GM18507 (cell line): ENCODE measurements at regions not wholly inside any gene's neighbourhood (a gene's known extent, or its start where the extent isn't known, plus 50 kb on each side); places are given as distances from the start of the nearest gene placed in this dataset.

Source experiments
- DNase-seq: peaks from one replicate; pipeline ENCODE4 v3.0.0; 2011; ENCODE audit warnings: low read depth; ENCODE audit not compliant: insufficient read length; ENCODE audit errors: extremely low spot score
- FAIRE-seq: peaks from 2 replicates; lab custom pipeline; 2011; peaks lifted over from hg19 to GRCh38; lab: Jason Lieb, UNC

DNA sequence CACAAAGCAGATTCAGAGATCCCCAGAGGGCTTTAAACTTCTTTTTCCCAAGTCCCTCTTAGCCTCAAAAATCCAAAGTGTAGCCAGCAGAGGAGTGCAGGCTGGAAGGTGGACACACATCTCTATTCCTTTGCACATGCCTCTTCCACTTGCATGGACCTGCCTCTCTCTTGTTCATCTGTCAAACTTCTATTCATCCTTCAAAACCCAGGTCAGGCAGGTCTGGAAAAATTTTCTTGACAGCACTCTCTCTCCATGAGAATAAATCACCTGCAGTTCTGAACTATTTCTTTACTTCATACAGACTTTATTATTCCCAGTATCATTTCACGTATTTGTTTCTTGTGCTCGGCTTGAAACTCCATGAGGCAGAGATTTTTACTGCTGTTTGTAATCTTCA is 127.5 kb downstream of the SS18 start:
- DNase-seq, result no peak
- FAIRE-seq, result no peak

DNA sequence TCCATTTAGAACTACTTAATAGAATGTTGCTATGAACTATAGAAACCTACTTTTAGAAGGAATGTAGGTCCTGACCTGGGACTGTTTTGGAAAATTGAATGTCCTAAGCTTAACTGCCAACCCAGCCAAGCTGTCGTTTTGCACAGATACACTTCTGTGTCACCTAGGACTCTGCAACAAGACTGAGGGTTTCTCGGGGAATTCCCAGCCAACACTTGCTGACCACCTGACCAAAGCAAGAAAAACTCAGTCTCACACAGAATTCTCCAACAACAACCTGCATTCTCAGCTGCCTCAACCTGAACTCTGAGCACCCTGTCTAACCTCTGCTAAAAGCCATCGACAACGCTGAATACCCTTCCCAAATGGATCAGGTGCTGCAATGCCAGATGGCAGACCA is 128.2 kb downstream of the SS18 start:
- DNase-seq, result no peak
- FAIRE-seq, result peak; percentile 38

DNA sequence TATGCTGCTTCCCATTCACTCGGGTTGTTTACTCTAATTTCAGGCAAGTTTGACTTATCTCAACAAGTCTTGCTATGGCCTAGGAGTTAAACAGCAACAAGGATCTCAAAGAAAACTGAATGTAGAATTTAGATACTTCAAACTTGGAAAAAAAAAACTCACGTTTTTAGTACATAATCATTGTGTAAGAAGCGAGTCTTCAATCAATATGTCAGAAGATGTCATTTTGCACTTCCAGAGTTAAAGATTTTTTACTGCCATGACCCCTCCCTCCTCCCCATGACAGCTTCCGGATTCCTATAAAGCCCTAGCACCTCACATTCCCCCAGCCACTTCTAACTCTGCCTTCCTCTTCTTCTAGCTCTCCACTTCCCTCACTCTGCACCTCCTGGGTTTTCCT is 133.4 kb downstream of the SS18 start:
- FAIRE-seq, result no peak
- DNase-seq, result no peak

DNA sequence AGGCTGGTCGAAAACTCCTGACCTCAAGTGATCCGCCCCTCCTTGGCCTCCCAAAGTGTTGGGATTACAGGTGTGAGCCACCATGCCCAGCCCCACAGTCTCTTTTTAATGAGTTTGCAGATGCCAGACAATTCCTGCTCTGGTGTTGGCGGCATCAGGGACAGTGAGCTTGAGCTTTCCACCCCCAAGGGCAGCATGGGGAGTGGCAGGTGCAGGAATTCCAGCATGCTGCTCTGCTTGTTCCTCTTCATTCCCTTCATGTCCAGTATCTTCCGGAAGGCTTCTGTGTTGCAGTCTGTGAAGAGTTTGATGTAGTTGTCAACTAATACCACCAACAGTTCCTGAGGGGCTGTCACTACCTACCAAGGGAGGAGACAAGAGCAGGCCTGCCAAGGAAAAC is 137.3 kb downstream of the SS18 start:
- FAIRE-seq (no peak), DNase-seq (no peak)

DNA sequence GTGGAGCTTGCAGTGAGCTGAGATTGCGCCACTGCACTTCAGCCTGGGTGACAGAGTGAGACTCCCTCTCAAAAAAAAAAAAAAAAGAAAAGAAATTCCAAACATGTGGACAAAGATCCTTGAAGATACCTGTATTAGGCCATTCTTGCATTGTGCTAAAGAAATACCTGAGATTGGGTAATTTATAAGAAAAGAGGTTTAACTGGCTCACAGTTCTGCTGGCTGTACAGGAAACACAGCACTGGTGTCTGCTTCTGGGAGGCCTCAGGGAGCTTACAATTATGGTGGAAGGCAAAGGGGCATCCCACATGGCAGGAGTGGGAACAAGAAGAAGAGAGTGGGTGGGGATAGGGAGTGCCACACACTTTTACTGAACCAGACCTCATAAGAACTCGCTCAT is 140.1 kb downstream of the SS18 start:
- DNase-seq (no peak), FAIRE-seq (no peak)

DNA sequence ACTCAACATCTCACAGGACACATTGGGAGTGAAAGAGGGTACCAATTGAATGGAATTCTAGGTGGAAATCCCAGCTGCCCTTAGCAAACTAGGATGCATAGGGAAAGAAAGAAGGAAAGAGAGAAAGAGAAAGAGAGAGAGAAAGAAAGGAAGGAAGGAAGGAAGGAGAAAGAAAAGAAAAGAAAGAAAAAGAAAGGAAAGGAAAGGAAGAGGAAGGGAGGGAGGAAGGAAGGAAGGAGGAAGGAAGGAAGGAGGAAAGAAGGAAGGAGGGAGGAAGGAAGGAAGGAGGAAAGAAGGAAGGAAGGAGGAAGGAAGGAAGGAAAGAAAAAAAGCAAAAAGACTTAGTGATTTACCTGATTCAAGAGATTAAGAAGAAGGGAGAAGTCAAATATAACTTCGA is 143.9 kb downstream of the SS18 start:
- FAIRE-seq (no peak), DNase-seq (no peak)

DNA sequence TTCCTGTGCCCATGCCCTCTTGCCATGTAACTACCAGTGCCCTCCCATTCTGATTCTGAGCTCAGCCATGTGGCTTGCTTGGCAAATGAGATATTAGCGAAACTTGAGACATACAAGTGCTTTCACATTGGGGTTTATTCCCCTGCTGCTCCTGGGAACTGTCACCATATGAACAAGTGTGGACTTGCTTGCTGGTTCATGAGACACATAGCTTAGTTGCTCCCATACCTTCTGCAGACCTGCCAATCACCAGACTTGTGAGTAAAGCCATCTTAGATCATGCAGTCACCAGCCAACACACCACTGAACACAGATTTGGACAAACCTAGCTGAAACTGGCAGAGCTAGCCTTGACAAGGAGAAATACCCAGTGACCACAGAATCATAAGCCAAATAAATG is 155.1 kb downstream of the SS18 start:
- FAIRE-seq, result no peak
- no peak for DNase-seq

DNA sequence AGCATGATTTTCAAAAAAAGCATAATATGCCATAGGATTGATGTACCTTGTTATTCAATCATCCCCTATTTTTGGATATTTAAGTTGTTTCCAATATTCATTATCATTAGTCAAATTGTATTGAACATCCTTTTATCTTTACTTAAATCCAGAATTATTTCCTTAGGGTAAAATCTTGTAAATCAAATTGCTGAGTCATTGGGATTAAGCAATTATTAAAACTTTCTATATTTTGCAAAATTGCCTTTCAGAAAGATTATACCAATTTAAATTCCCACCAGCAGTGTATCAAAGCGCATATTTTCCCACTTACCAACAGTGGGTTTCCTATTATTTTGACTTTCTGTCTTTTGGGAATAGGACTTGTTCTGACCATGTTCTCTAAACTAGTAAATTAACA is 159.3 kb downstream of the SS18 start:
- FAIRE-seq, result no peak
- no peak for DNase-seq

DNA sequence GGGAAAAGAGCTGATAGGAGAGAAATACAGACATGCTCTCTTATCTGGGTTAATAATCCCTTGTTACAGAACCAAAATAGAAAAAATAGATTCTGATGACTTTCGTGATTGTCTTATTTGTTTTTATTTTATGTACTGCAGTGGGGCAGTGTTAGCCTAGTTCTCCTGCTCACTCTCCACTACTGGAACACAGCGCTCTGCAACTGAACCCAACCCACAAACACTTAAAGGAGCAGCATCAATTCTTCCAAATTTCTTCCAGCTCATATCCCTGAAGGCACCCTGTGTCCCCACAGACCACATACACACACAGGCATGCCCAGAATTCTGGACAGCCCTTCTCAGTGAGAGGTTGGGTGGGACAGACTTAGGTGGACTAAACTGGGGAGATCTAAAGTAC is 160.6 kb downstream of the SS18 start:
- FAIRE-seq, result no peak

DNA sequence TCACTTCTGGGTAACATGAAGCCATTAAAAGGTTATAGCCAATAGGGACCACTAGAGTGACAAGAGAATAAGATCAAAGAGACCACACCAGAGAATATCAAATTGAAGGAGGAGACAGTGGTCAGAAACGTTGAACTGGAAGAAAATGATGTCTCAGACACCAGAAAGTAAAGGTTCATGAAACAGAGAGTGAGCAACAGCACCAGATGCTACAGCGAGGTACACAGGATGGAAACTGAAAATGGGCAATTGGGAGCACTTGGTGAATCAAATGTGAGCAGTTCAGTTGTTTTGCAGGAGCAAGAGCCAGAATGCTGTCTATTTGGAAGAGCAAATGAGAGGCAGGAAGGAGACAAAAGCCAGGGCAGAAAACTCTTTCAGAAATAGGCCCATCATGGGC is 162.6 kb downstream of the SS18 start:
- no peak for FAIRE-seq
- no peak for DNase-seq

More for the DNA sequence above, 160.6 kb downstream of the SS18 start:
- no peak for DNase-seq

DNA sequence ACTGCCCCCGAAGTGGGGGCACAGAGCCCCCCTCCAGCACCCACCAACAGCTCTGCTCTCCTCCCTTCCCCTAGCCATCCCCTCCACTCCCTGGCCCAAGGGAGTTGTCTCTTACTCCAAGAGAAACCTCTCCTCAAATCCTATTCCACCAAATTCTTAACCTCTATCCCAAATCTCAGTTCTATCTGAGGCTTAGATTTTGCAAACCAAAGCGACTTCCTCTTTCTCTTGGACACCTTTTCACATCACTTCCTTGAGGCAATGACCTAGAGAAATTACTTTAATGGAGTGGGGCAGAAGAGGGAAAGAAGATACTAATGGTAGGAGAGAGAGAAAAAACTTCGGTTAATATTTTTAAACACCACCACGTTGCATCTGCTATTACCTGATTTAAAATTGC is 167.2 kb downstream of the SS18 start:
- FAIRE-seq, result no peak
- no peak for DNase-seq

DNA sequence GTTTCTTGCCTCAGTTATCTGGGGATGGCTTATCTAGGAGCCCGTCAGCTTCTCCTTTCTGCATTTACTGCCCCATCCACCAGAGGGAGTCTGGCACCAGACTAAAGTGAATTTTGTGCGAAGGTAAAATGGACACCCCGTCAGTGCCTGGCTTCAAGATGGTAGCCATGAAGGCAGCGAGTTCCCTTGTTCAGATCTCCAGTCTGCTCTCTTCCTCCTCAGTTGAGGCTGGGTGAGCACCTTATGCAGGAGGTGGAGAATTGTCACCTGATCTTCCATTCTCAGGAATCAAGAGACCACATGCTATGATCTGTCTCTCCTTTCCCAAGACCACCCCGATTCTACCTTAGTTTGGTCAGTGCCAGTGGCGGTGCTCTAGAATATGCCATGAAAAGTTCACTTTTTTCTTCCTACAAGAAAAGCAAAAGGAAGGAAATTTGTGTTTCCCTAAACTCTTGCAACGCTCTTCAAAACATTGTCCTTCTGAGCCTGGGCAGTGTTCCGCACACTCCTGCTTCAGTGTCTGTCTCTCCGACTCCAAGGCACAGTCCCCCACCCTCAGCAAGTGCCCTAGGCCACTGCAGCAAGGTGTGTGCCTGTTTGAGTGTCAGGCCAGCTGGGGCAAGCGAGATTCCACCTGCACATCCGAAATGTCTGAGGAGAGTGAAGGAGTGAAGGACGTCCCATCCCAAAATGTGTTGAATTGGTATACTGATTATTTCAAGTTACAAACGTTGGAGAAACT is 168.6 kb downstream of the SS18 start:
- FAIRE-seq (peak; percentile 84), DNase-seq (peak; percentile 39)

DNA sequence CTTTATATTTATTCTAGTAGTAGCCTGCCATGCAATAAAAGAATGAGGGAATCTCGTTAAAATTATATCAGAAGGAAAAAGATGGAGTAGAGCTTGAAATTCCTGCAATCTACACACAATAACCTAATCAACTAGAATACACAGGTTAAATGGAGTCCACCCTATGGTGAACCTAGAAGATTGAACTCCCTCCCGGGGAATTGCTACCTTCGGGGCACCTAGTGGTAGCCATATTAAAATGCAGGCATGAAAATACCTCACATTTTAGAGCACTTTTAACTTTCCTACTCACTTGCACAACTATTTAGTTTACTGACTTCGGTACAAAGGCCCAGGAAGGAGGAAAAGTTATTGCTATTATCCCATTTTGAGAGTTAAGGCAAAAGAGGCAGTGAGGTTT is 174.5 kb downstream of the SS18 start:
- FAIRE-seq (no peak), DNase-seq (no peak)

DNA sequence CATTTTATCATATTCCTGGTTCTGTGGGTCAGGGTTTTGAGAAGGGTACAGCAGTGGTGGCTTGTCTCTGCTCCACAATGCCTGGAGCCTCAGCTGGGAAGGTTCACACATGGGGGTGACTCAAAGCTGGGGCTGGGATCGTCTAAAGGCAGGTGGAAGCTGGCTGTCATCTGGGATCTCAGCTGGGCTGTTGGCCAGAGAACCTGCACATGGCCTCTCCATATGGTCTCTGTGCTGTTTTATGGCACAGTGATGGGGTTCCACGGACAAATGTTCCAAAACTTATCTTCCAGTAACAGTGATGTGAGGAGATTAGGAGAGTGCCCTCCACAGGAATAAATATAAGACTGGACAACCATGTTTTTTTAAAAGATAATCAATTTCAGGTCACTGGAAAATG is 191.4 kb downstream of the SS18 start:
- FAIRE-seq (no peak), DNase-seq (no peak)

DNA sequence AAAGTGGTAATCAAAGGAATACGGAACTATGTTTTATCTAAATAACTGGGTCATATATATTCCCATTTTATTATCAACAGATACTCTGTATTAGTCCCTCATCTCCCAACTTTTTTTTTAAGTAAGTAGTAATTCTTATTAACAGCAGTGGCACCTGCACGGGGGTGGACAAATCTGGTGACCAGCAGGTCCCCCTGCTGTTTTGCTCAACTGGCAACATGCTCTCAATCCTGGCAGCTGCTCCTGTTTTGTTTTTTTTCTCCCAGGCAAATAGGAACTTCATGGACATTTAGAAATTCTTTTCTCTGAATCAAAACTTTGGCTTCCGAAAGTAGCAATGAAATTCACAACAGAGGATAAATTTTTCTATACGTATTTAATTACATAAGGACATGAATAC is 193.5 kb downstream of the SS18 start:
- no peak for DNase-seq
- FAIRE-seq, result no peak

DNA sequence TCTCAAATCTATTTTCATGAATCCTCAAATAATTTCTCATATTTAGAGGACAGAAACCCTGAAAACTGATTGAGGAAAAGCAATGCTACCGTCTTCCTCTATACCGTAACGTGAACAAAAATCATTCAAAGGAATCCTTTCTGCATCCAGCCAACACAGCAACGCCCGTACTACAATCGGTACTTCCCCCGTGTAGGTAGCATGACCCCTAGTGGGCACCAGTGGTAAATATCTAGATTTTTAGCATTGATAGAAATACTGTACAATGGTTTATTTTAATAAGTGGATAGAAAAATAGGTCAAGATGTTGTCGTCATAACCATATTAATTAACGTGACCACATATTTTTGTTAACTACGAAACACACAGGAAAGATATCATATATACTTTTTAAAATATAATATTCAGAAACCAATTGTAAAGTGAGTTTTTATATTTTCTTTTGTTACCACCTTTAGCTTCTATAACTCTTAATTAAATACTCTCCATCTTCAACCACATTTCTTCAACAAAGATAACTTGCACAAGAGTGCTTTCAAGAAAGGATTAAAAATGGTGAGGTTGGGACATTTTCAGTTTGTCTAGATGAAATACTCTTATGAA is 194.1 kb downstream of the SS18 start:
- DNase-seq, result peak; percentile 33
- peak; percentile 84 for FAIRE-seq

DNA sequence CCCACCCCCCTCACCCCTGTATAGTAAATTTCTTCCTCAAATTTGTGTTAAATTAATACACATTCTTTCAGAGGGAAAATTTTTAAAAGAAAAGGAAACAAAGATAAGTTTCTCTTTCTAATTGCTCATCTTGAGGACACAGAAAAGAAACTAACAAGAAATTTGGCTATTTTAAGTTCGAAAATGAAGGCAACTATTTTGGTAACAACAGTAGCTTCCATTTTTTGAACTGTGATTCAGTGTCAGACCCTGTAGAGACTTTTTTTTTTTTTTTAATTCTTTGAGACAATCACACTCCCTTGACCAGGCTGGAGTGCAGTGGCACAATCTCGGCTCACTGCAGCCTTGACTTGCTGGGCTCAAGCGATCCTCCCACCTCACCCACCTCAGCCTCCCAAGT is 194.9 kb downstream of the SS18 start:
- FAIRE-seq (no peak), DNase-seq (no peak)

DNA sequence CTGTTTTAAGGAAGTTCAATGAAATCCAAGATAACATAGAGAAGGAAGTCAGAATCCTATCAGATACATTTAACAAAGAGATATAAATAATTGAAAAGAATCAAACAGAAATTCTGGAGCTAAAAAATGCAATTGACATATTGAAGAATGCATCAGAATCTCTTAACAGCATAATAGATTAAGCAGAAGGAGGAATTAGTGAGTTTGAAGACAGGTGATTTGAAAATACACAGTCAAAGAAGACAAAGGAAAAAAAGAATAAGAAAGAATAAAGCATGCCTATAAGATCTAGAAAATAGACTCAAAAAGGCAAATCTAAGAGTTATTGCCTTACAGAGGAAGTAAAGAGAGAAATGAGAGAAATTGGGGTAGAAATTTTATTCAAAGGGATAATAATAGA is 204.1 kb downstream of the SS18 start:
- no peak for FAIRE-seq
- DNase-seq, result no peak

DNA sequence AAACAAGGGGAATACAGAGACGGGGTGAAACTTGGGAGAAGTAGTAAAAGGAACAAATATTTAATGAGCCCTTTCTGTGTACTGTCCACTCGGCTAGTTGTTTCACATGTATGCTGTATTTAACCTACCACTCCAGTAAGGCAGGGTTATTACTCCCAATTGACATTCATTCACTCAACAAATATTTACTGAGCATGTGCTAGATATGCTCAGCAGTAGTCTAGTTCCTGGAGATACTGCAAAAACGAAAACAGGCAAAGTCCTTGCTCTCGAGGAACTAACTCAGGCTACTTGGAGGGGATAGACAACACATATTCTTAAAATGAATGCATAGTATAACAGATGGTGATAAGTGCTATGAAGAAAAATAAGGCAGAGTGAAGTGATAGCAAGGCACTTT is 207.3 kb downstream of the SS18 start:
- DNase-seq (no peak), FAIRE-seq (no peak)

DNA sequence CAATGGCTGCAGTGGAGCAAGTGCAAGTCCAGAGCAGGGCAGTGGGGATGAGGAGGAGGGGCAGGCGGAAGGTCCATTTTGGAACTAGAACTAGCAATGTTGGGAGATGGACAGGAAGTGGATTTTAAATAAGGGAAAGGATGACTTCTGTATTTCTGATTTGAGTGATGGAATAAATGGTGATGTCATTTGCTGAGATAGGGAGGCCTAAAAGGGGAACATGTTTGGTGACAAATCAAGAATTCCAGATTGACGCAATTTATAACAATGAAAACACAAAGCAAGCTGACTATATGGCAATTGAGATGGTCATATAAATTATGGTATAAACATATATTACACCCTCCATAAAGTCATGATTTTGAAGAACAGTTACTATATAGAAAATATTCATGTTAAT is 209.3 kb downstream of the SS18 start:
- DNase-seq (no peak), FAIRE-seq (no peak)

DNA sequence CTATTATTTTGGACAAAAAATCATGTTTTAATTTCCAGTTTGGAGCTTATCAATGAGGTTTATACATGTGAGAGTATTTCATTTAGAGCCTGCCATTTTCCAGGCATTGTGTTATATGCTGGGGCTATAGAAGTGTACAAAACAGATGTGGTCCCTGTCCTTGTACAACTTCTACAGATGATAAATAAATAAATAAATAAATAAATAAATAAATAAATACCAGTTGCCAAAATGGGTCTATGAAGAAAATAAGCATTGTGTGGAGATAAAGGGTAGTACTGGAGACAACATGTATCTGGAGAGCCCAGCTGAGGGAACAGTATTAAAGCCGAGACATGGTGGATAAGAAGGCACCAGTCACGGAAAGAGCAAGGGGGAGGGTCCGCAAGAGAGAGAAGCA is 210.0 kb downstream of the SS18 start:
- DNase-seq (no peak), FAIRE-seq (no peak)
